Activated CD4-positive, alpha-beta T cell treated with anti-CD3 and anti-CD28 coated beads for 48 hours (primary cell): ENCODE measurements at regions not wholly inside any gene's neighbourhood (a gene's known extent, or its start where the extent isn't known, plus 50 kb on each side); places are given as distances from the start of the nearest gene placed in this dataset.

Experiments
- DNase-seq: peaks from one replicate; pipeline ENCODE4 v3.0.0-alpha.2; 2020

- DNase-seq, result no peak
These were observed 103.1 kb downstream of the FAS start for GRCh38 chr10:89093728-89094127.

DNA sequence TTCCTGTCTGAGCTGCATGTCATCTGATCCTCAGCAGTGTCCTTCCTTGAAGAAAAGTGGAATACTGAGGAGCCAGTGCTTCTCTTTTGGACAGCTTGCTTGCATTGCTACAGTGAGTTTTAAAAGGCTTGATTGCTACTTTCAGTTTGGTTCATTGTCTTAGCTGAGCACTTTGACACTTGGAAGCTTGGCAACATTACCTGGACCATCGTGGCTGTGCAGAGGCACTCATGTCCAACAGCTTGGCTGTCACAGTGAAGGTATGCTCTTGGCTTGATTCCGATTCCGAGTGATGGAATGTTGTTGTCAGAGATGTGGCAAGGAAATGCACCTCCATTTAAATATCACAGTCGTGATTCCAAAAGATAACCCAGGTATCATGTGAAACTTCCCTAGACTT lies 102.4 kb downstream of the FAS start:
- no peak for DNase-seq

- DNase-seq, result no peak
These were observed 101.8 kb downstream of the FAS start for GRCh38 chr10:89092439-89092838.

- DNase-seq, result no peak
These were observed 100.9 kb downstream of the FAS start for GRCh38 chr10:89091496-89091895.

DNA sequence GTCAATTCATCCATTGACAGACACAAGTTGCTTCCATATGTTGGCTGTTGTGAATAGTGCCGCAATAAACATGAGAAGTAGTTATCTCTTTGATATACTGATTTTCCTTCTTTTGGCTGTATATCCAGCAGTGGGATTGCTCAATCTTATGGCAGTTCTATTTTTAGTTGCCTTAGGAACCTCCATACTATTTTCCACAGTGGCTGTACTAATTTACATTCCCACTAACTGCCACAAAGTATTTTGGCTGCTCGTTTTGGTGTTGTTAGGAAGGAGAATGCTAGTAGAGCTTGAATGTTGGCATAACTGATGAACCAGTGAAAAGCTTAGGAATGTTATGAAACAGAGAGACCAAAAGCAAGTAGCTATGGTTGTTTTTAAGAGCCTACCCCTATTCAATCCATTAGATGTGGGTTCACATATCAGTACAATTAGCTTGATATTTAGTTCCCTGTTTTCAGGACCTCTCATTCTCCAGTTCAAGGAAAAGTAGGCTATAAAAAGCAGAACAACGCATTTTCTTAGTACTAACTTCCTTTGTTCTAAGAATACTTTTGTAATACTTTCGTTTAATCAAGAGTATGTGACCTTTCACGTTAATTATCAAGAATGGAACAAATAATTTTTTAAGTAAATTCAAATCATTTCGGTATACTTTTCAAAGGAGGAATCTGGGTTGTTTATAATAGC lies 100.3 kb downstream of the FAS start:
- no peak for DNase-seq

DNA sequence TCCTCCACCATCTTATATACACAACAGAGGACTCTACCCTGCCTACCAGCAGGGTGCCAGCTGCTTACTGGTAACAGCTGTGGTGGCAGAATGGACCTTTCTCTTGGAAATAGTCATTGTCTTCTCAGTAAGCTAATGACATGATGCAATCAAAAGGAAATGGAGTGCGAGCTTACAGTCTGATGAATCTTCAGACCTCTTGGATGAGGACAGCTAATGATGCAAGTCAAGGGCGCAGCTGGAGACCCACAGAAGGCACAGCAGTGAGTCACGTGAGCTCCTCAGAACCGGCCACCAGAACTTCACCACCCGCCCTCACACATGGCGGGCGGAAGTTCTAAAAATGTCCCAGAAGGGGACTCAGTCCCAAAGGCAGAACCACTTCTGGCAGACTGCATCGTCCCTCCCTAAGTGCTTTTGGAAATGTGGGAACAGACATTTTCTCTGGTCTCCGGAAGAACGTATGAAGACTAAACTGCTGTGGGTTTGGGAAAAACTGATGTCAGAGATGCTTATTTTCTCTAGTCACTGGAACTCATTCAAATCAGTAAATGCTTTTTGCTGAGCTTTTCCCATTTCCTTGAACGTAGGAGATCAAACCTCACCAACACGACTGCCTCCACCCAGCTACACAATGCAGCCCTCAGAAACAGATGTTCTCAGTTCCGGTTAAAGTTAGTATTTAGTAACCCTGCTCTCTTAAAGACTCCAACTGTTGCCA lies 96.4 kb downstream of the FAS start:
- DNase-seq, result peak; percentile 50

DNA sequence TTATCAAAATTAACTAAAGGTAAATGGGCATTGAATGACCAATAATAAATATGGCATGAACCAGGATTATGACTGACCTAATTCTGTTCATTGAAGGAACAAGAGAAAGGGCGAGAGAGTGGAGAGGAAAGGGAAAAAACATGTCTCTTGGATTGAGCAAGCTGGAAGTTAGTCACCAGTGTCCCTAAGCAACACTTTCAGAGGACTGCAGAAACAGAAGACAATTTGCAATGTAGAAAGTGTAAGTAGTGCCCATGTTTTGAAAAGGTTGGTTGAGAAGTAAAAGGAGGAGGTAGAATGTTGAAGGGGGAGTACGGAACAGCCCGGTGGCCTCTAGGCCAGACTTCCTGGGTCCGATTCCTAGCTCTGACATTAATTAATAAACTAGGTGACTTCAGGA lies 94.6 kb downstream of the FAS start:
- DNase-seq, result no peak

GRCh38 chr10:89082086-89082485 lies 91.5 kb downstream of the FAS start:
- DNase-seq, result no peak

- DNase-seq, result no peak
These were observed 90.1 kb downstream of the FAS start for GRCh38 chr10:89080660-89081059.

DNA sequence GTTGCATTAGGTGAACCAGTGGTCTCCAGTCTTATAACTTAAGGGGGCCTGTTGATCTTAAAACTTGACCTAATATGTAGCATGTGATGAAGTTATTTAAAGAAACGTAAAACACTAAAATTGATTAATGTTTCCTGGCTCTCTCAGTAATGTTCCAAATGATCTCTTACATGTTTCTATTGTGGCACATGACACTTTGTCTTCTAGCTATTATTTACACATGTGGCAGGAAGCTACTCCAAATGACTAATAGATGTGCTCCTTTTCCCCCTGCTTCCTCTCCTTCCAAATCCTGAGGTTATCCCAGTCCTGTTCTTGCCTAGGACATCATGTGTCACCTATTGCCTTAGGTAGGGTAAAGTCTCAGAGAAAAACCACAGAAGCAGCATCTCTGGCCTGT lies 89.4 kb downstream of the FAS start:
- no peak for DNase-seq

- no peak for DNase-seq
These were observed 88.4 kb downstream of the FAS start for GRCh38 chr10:89078724-89079672.

DNA sequence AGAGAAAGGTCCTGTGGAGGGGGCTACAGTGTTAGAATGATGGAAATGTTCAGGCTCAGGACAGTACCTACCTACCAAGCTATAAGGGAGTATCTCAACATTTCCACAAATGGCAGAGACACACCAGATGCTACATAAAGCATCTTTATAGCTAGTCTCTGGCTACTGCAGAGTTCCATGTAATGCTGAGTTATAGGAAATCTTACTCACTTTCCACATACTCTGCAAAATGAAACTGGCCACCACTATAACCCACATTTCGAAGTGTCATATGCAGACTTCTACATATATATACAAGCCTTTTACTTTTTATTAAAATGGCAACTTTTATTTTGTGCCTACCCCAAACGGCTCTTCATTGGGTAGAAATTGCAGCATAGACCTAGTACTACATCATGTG lies 85.5 kb downstream of the FAS start:
- no peak for DNase-seq

- DNase-seq, result no peak
These were observed 85.0 kb downstream of the FAS start for GRCh38 chr10:89075631-89076030.

- no peak for DNase-seq
These were observed 83.5 kb downstream of the FAS start for GRCh38 chr10:89074120-89074519.

DNA sequence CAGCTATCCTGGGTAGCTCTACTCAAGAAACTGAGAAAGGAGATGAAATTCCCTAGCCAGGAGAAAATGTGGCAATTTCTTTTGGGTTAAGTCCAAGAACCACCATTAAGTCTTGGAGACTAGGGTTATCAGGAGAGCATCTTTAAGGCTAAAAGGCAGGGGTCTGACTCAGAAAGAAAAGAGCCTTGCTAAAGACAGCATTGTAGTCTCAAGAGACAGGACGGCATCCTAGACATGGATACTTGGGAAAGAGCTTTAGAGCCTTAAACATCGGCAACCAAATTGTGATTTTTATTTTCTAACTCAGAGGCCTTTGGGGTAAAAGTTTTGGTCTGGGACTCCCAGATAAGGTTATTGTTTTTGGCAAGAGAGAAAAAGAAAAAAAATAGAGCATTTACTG lies 83.1 kb downstream of the FAS start:
- no peak for DNase-seq

GRCh38 chr10:89069589-89069988 lies 79.0 kb downstream of the FAS start:
- DNase-seq, result no peak
